Small intestine (tissue), 7 donors: ENCODE measurements at regions not wholly inside any gene's neighbourhood (a gene's known extent, or its start where the extent isn't known, plus 50 kb on each side); places are given as distances from the start of the nearest gene placed in this dataset.
A peak's percentile ranks its signal among the peaks of the same experiment; 100 is the strongest.

Experiments
- DNase-seq, 2 donors: peaks; one replicate each; pipeline versions ENCODE4 v3.0.0 to v3.0.0-alpha.2; 2013
- FAIRE-seq: peaks from 2 replicates; lab custom pipeline; 2012; peaks lifted over from hg19 to GRCh38; lab: Jason Lieb, UNC
- H3K27ac ChIP-seq, 3 donors: one replicate each; pipeline ENCODE4 v1.5.1; 2013; ENCODE audit warnings: low read length in 2 of 3, mild to moderate bottlenecking in 2 of 3, control low read depth in 1 of 3, inconsistent platforms in 1 of 3, low read depth in 1 of 3, moderate library complexity in 1 of 3
- H3K27me3 ChIP-seq, 3 donors: one replicate each; pipeline ENCODE4 v1.6.1; 2013; ENCODE audit warnings: low read length in 3 of 3, inconsistent platforms in 1 of 3; ENCODE audit not compliant: control insufficient read depth in 3 of 3, insufficient read depth in 3 of 3
- H3K36me3 ChIP-seq, 3 donors: one replicate each; pipeline ENCODE4 v1.6.1; 2013; ENCODE audit warnings: low read length in 3 of 3, inconsistent platforms in 1 of 3, low read depth in 1 of 3, mild to moderate bottlenecking in 1 of 3, moderate library complexity in 1 of 3; ENCODE audit not compliant: control insufficient read depth in 3 of 3, insufficient read depth in 2 of 3
- H3K4me1 ChIP-seq, 3 donors: one replicate each; pipeline ENCODE4 v1.6.1; 2013; ENCODE audit warnings: low read length in 2 of 3, inconsistent platforms in 1 of 3, low read depth in 1 of 3, mild to moderate bottlenecking in 1 of 3, moderate library complexity in 1 of 3; ENCODE audit not compliant: control insufficient read depth in 3 of 3, insufficient read depth in 2 of 3
- H3K4me3 ChIP-seq, 3 donors: one replicate each; pipeline ENCODE4 v1.5.1; 2013; ENCODE audit warnings: low read length in 3 of 3, control low read depth in 1 of 3, inconsistent platforms in 1 of 3, low read depth in 1 of 3, mild to moderate bottlenecking in 1 of 3, moderate library complexity in 1 of 3
- H3K9me3 ChIP-seq, 2 donors: one replicate each; pipeline ENCODE4 v1.6.1; 2013; ENCODE audit warnings: low read depth in 1 of 2, low read length in 1 of 2; ENCODE audit not compliant: control insufficient read depth in 2 of 2, insufficient read depth in 1 of 2
- WGBS, 3 donors: extraction: QIAGEN DNeasy Blood & Tissue Kit; methylation state at CpG; one replicate each; pipeline ENCODE4 v1.1.7; 2013; 5-methylcytosine and 5-hydroxymethylcytosine counted together
- donor health status: healthy with polysubstance abuse.
- donor health status: control.
- donor health status: control.
- donor health status: Bipolar disorder and iron deficiency.
- donor health status: healthy.

GRCh38 chr3:124354150-124354549 is 362.2 kb upstream of the ROPN1 start:
- no peak for DNase-seq
- H3K27me3 ChIP-seq = no peaks in the 10 kb centered on the region
- peak overlapping the region in 1 of 3 donors; percentile 10 for H3K27ac ChIP-seq
- WGBS, 3 donors = 67 to 80% (median 75%) methylated on average over 2 of the region's 2 CpGs
- H3K4me3 ChIP-seq = no peak overlapping the region
- FAIRE-seq = no peak
- no peaks in the 10 kb centered on the region for H3K36me3 ChIP-seq
- H3K9me3 ChIP-seq = no peaks in the 10 kb centered on the region
- H3K4me1 ChIP-seq = peaks cover 0 to 20% (median 0%) of the 10 kb centered on the region in 3 donors

- no peak for FAIRE-seq
- 89 to 94% (median 91%) methylated on average over 3 of the region's 3 CpGs for WGBS, 3 donors
- H3K4me1 ChIP-seq = peaks cover 0 to 38% (median 0%) of the 10 kb centered on the region in 3 donors
Measured at GRCh38 chr3:124358156-124358555, 366.2 kb upstream of the ROPN1 start.

GRCh38 chr3:124360155-124360554 is 368.2 kb upstream of the ROPN1 start:
- Histone ChIP-seq H3K27ac (peak overlapping the region in 1 of 3 donors; percentile 52), H3K27me3 (no peaks in the 10 kb centered on the region), H3K4me1 (peaks cover 0 to 46% (median 3%) of the 10 kb centered on the region in 3 donors), H3K4me3 (no peak overlapping the region), H3K36me3 (no peaks in the 10 kb centered on the region), H3K9me3 (no peaks in the 10 kb centered on the region)
- DNase-seq (no peak), FAIRE-seq (no peak)
- WGBS, 3 donors = 89 to 91% (median 90%) methylated on average over 3 of the region's 3 CpGs

More at GRCh38 chr3:124358156-124358555, 366.2 kb upstream of the ROPN1 start:
- Histone ChIP-seq H3K36me3 (no peaks in the 10 kb centered on the region), H3K4me3 (no peak overlapping the region), H3K27ac (no peak overlapping the region), H3K9me3 (no peaks in the 10 kb centered on the region), H3K27me3 (no peaks in the 10 kb centered on the region)
- no peak for DNase-seq

GRCh38 chr3:124360563-124360962 is 368.6 kb upstream of the ROPN1 start:
- Histone ChIP-seq H3K27me3 (no peaks in the 10 kb centered on the region), H3K9me3 (no peaks in the 10 kb centered on the region), H3K27ac (peak overlapping the region in 1 of 3 donors; percentile 52), H3K4me1 (peaks cover 0 to 49% (median 3%) of the 10 kb centered on the region in 3 donors), H3K4me3 (no peak overlapping the region), H3K36me3 (no peaks in the 10 kb centered on the region)
- DNase-seq = peak in 1 of 2 donors; percentile 34
- no peak for FAIRE-seq
- 71 to 81% (median 75%) methylated on average over 3 of the region's 3 CpGs for WGBS, 3 donors

GRCh38 chr3:124361566-124361965 is 368.7 kb upstream of the UMPS start:
- FAIRE-seq (no peak), DNase-seq (no peak)
- no peak overlapping the region for H3K4me3 ChIP-seq
- H3K9me3 ChIP-seq = no peaks in the 10 kb centered on the region
- H3K36me3 ChIP-seq = no peaks in the 10 kb centered on the region
- peaks cover 0 to 53% (median 3%) of the 10 kb centered on the region in 3 donors for H3K4me1 ChIP-seq
- peak overlapping the region in 1 of 3 donors; percentile 96 for H3K27ac ChIP-seq
- no peaks in the 10 kb centered on the region for H3K27me3 ChIP-seq
- 71 to 78% (median 77%) methylated on average over 3 of the region's 3 CpGs for WGBS, 3 donors

- Histone ChIP-seq H3K27me3 (no peaks in the 10 kb centered on the region), H3K36me3 (no peaks in the 10 kb centered on the region), H3K27ac (peak overlapping the region in 1 of 3 donors; percentile 96), H3K4me3 (no peak overlapping the region), H3K9me3 (no peaks in the 10 kb centered on the region), H3K4me1 (peaks cover 0 to 53% (median 3%) of the 10 kb centered on the region in 3 donors)
- DNase-seq (peak in 1 of 2 donors; percentile 47), FAIRE-seq (no peak)
- WGBS, 3 donors = 10 to 60% (median 23%) methylated on average over 2 of the region's 2 CpGs
Measured at GRCh38 chr3:124362455-124362854, 367.8 kb upstream of the UMPS start.

GRCh38 chr3:124363476-124363875 is 366.8 kb upstream of the UMPS start:
- Histone ChIP-seq H3K4me1 (peaks cover 0 to 49% (median 3%) of the 10 kb centered on the region in 3 donors), H3K36me3 (no peaks in the 10 kb centered on the region), H3K27ac (peak overlapping the region in 1 of 3 donors; percentile 96), H3K27me3 (no peaks in the 10 kb centered on the region), H3K9me3 (no peaks in the 10 kb centered on the region), H3K4me3 (no peak overlapping the region)
- DNase-seq (peak in 1 of 2 donors; percentile 80), FAIRE-seq (no peak)

GRCh38 chr3:124364317-124365020 is 365.8 kb upstream of the UMPS start:
- WGBS, 3 donors = 30 to 53% (median 44%) methylated on average over 2 of the region's 2 CpGs
- FAIRE-seq (no peak), DNase-seq (peak; percentile 61 to 81)
- no peak overlapping the region for H3K4me3 ChIP-seq
- no peaks in the 10 kb centered on the region for H3K9me3 ChIP-seq
- no peaks in the 10 kb centered on the region for H3K36me3 ChIP-seq
- H3K4me1 ChIP-seq = peaks cover 0 to 49% (median 3%) of the 10 kb centered on the region in 3 donors
- H3K27me3 ChIP-seq = no peaks in the 10 kb centered on the region
- peak overlapping the region in 1 of 3 donors; percentile 96 for H3K27ac ChIP-seq
